ENCODE measurements at regions not wholly inside any gene's neighbourhood (a gene's known extent, or its start where the extent isn't known, plus 50 kb on each side); places are given as distances from the start of the nearest gene placed in this dataset.

GRCh38 chr2:858646-859045 lies 92.0 kb upstream of the SNTG2 start:
- DNase-seq: no peak

GRCh38 chr2:857937-858336 lies 92.7 kb upstream of the SNTG2 start:
- no peak for DNase-seq

- no peak for DNase-seq
These were observed 93.6 kb upstream of the SNTG2 start for GRCh38 chr2:857081-857480.

GRCh38 chr2:856456-856855 lies 94.2 kb upstream of the SNTG2 start:
- no peak for DNase-seq

GRCh38 chr2:856041-856440 lies 94.6 kb upstream of the SNTG2 start:
- DNase-seq: no peak

- no peak for DNase-seq
These were observed 95.5 kb upstream of the SNTG2 start for GRCh38 chr2:855177-855576.

GRCh38 chr2:854460-854859 lies 96.2 kb upstream of the SNTG2 start:
- DNase-seq: peak; percentile 33

- no peak for DNase-seq
These were observed 97.3 kb upstream of the SNTG2 start for GRCh38 chr2:853203-853870.

GRCh38 chr2:852168-852567 lies 98.5 kb upstream of the SNTG2 start:
- no peak for DNase-seq

- DNase-seq: no peak
These were observed 99.0 kb upstream of the SNTG2 start for GRCh38 chr2:851680-852079.

GRCh38 chr2:851078-851477 lies 99.6 kb upstream of the SNTG2 start:
- DNase-seq: no peak

GRCh38 chr2:850429-850828 lies 100.2 kb upstream of the SNTG2 start:
- DNase-seq: no peak

- DNase-seq: no peak
These were observed 102.5 kb upstream of the SNTG2 start for GRCh38 chr2:848099-848498.

GRCh38 chr2:847669-848068 lies 103.0 kb upstream of the SNTG2 start:
- DNase-seq: no peak

- DNase-seq: no peak
These were observed 105.9 kb upstream of the SNTG2 start for GRCh38 chr2:844715-845114.

GRCh38 chr2:842151-842803 lies 108.4 kb upstream of the SNTG2 start:
- no peak for DNase-seq

GRCh38 chr2:841036-841435 lies 109.6 kb upstream of the SNTG2 start:
- no peak for DNase-seq

GRCh38 chr2:834233-834632 lies 116.4 kb upstream of the SNTG2 start:
- no peak for DNase-seq

GRCh38 chr2:833180-833579 lies 117.5 kb upstream of the SNTG2 start:
- no peak for DNase-seq

GRCh38 chr2:832635-833034 lies 118.0 kb upstream of the SNTG2 start:
- DNase-seq: no peak

- no peak for DNase-seq
These were observed 119.0 kb upstream of the SNTG2 start for GRCh38 chr2:831622-832021.

GRCh38 chr2:831225-831536 lies 119.5 kb upstream of the SNTG2 start:
- DNase-seq: no peak

- DNase-seq: no peak
These were observed 120.0 kb upstream of the SNTG2 start for GRCh38 chr2:830419-831224.

GRCh38 chr2:829047-829446 lies 121.6 kb upstream of the SNTG2 start:
- DNase-seq: no peak
